ENCODE measurements at regions not wholly inside any gene's neighbourhood (a gene's known extent, or its start where the extent isn't known, plus 50 kb on each side); places are given as distances from the start of the nearest gene placed in this dataset. TPM values are rescaled to one million over a fixed set of nuclear protein-coding genes. Genes with fewer than 3 reads are reported as not detected.
"Not testable (repeated sequence)": the region's sequence is repeated elsewhere in the genome, so short reads cannot be mapped to it uniquely, and the experiment has no call there.

DNA sequence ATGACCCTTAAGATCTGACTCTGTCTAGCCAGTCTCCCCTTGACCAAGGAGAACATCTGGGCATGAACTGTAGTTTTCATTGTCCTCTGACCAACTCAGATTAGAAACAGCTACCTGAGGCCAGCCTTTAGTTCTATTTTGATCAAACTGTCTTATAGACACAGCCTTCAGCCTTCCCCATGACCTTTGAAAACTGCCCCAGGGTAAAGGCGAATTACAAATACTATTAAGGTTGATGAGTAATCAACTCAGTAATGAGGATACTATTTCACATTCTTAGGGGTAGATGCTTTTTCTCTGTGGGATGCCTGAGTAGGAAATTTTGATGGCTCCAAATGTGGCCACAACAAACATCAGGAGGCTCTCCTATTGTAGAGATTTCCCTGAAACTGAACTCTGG is 125.8 kb upstream of the ERV3-1 start:
- ATAC-seq (ENCODE audit: low FRiP score); DNase-seq (ENCODE audit: low spot score): not testable (repeated sequence)

DNA sequence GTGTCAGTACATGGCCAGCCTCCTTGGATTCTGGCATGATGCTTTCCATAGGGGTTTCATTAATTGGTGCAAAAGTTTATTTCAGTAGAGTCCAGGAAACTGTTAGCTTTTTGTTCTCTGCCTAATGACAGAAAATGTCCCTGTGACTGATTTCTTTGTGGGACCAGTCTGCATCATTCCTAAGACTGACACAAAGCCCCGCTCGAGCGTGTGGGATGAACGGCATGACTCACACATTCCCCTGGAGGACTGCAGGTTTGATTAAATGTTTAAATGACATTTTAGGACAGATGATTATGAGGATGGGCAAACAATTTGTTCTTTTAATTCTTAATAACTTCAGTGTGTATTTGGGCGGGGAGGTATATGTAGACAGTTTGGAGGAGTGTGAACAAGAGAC is 120.9 kb upstream of the ERV3-1 start:
- ATAC-seq (ENCODE audit: low FRiP score); DNase-seq (ENCODE audit: low spot score): not testable (repeated sequence)

GRCh38 chr7:65124600-65124999 is 118.1 kb upstream of the ERV3-1 start:
- not testable (repeated sequence) for DNase-seq (ENCODE audit: low spot score); ATAC-seq (ENCODE audit: low FRiP score)

- not testable (repeated sequence) for DNase-seq (ENCODE audit: low spot score); ATAC-seq (ENCODE audit: low FRiP score)
Observed at GRCh38 chr7:65105650-65106203, 99.2 kb upstream of the ERV3-1 start.

GRCh38 chr7:65100499-65100898 is 94.0 kb upstream of the ERV3-1 start:
- ATAC-seq (ENCODE audit: low FRiP score); DNase-seq (ENCODE audit: low spot score): not testable (repeated sequence)

GRCh38 chr7:65081669-65082055 is 75.2 kb upstream of the ERV3-1 start:
- not testable (repeated sequence) for DNase-seq (ENCODE audit: low spot score)

GRCh38 chr7:65080799-65081668 is 74.5 kb upstream of the ERV3-1 start:
- ATAC-seq (ENCODE audit: low FRiP score) (peak; percentile 98), DNase-seq (ENCODE audit: low spot score) (peak; percentile 95)

More at GRCh38 chr7:65081669-65082055, 75.2 kb upstream of the ERV3-1 start:
- ATAC-seq (ENCODE audit: low FRiP score), result not testable (repeated sequence)

DNA sequence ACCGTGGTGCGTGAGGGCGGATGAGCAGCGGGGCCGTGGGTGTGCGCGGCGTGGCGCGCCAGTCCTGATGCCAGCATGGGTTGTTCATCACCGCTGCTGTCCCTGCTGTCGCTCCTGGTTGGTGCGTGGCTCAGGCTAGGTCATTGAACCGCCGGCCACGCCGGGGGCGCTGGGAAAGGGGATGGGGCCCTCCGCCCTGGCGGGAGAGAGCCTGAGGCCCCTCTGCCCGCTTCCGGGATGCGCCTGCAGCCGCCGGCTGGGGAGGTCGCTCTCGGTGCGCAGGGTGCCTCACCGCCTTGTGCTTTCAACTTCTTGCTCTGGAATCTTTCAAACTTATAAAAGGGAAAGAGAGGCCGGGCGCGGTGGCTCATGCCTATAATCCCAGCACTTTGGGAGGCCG is 68.5 kb upstream of the ERV3-1 start:
- not testable (repeated sequence) for DNase-seq (ENCODE audit: low spot score); ATAC-seq (ENCODE audit: low FRiP score)

DNA sequence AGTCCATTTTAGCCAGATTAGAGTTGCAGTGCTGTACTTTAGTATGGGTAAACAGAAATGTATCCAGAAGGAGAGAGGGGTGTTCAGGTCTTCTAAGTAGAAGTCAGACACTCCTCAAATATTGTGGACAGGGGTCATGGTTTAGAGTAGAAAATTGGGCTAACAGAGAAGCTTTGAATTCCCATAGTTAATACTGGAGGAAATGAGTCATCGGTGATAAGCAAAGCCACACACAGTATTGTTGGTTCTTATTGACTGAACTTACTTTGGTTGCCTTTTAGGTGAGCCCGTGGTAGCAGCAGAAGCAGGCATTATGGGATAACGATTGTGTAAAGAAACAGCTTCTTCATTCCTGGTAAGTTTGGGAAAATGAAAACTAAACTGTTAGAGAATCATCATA is 66.7 kb upstream of the ERV3-1 start:
- DNase-seq (ENCODE audit: low spot score); ATAC-seq (ENCODE audit: low FRiP score): not testable (repeated sequence)

DNA sequence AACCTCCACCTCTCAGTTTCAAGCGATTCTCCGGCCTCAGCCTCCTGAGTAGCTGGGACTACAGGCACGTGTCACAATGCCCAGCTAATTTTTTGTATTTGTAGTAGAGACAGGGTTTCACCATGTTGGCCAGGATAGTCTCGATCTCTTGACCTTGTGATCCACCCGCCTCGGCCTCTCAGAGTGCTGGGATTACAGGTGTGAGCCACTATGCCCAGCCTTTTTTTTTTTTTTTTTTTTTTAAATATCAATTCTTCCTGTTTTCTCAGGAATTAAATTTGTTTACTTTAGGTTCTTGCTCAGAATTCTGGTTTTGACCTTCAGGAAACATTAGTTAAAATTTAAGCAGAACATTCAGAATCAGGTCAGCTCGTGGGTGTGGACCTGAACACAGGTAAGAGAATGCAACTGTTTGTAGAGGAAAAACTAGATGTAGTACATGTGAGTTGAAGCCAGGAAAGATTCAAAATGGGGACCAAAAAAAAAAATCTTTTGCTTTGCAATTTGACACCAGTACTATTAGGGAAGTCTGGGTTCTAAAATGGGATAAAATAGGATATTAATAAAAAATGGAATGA is 65.5 kb upstream of the ERV3-1 start:
- not testable (repeated sequence) for ATAC-seq (ENCODE audit: low FRiP score)

GRCh38 chr7:65069476-65069875 is 63.0 kb upstream of the ERV3-1 start:
- not testable (repeated sequence) for ATAC-seq (ENCODE audit: low FRiP score); DNase-seq (ENCODE audit: low spot score)

More for the DNA sequence above, 65.5 kb upstream of the ERV3-1 start:
- not testable (repeated sequence) for DNase-seq (ENCODE audit: low spot score)

DNA sequence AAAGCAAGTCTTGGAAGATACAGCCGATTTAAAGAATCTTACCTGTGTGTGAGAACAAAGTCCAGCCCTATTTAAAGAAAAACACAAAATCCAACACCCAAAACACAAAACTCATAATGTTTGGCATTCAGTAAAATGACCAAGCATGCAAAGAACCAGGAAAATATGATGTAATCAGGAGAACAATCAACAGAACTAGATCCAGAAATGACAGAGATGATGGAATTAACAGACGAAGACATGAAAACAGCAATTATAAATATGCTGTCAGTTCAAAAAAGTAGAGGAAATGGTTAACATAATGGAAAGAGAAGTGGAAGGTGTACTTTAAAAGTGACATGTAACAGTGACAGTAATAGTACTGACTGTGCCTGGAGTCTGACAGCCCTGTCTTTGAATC is 56.1 kb upstream of the ERV3-1 start:
- DNase-seq (ENCODE audit: low spot score); ATAC-seq (ENCODE audit: low FRiP score): not testable (repeated sequence)

DNA sequence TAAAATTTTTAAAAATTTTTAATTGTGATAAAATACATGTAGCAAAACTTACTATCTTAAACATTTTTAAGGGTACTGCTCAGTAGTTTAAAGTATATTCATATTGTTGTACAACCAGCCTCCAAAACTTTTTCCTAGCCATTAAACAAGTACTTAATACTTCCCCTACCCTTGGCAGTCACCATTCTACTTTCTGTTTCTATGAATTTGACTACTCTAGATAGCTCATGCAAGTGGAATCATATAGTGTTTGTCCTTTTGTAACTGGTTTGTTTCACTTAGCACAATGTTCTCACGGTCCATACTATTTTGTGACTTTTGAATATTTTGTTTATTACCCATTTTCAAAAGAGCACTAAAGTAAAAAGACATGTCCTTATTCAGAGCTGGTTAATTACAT is 52.8 kb upstream of the ERV3-1 start:
- not testable (repeated sequence) for DNase-seq (ENCODE audit: low spot score); ATAC-seq (ENCODE audit: low FRiP score)

Small RNAs in the stretch of these regions (small RNA-seq; reads per million reads assigned to genes)
- not detected for gene AC104073.1
- not detected for gene SNORA15B-1
- gene SNORA22C, result not detected

Measured in omental fat pad (tissue), 2 donors.